ENCODE measurements at regions not wholly inside any gene's neighbourhood (a gene's known extent, or its start where the extent isn't known, plus 50 kb on each side); places are given as distances from the start of the nearest gene placed in this dataset.

DNA sequence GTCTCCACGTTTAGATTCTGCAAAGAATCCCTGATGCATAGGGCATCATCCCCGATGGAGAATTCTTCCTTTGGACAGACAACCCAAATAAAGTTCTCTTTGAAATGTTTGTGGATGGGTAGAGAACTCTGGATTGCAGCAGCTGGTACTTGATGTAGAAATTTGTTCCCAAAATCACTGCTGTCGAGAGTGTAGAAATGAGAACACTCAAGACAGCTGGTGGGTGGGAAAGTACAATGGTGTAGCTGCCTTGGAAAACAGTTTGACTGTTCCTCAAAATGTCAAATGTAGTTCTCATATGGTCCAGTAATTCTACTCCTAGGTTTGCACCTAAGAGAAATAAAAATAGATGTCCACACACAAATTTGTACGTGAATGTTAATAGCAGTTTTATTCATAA is 671.5 kb upstream of the TMEM132C start (continued):
- TF ChIP-seq, protein P1, sequence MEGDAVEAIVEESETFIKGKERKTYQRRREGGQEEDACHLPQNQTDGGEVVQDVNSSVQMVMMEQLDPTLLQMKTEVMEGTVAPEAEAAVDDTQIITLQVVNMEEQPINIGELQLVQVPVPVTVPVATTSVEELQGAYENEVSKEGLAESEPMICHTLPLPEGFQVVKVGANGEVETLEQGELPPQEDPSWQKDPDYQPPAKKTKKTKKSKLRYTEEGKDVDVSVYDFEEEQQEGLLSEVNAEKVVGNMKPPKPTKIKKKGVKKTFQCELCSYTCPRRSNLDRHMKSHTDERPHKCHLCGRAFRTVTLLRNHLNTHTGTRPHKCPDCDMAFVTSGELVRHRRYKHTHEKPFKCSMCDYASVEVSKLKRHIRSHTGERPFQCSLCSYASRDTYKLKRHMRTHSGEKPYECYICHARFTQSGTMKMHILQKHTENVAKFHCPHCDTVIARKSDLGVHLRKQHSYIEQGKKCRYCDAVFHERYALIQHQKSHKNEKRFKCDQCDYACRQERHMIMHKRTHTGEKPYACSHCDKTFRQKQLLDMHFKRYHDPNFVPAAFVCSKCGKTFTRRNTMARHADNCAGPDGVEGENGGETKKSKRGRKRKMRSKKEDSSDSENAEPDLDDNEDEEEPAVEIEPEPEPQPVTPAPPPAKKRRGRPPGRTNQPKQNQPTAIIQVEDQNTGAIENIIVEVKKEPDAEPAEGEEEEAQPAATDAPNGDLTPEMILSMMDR (IDR thresholded peaks at IDR 0.05; ENCODE audit: control extremely low read depth in 1 of 3, insufficient read depth in 1 of 3, low read depth in 1 of 3, low read length in 3 of 3), result no peak
- TF ChIP-seq TCF12 (IDR thresholded peaks at IDR 0.05; ENCODE audit: low read depth, low read length) (no peak), JUN (IDR thresholded peaks at IDR 0.05; ENCODE audit: low read depth, low read length) (no peak), CTBP2 (IDR thresholded peaks at IDR 0.05; ENCODE audit: borderline replicate concordance, insufficient read depth, insufficient read length, low read length) (no peak), TAF7 (optimal IDR thresholded peaks at IDR 0.05; ENCODE audit: borderline replicate concordance, low read depth, low read length) (no peak), CEBPB (IDR thresholded peaks at IDR 0.05; ENCODE audit: low read depth, low read length) (no peak), CHD1 (IDR thresholded peaks at IDR 0.05; ENCODE audit: low read depth, low read length) (no peak), SIX5 (IDR thresholded peaks at IDR 0.05; ENCODE audit: low read depth, low read length) (no peak)
